ENCODE measurements at regions not wholly inside any gene's neighbourhood (a gene's known extent, or its start where the extent isn't known, plus 50 kb on each side); places are given as distances from the start of the nearest gene placed in this dataset.
"Not testable (repeated sequence)": the region's sequence is repeated elsewhere in the genome, so short reads cannot be mapped to it uniquely, and the experiment has no call there.

DNA sequence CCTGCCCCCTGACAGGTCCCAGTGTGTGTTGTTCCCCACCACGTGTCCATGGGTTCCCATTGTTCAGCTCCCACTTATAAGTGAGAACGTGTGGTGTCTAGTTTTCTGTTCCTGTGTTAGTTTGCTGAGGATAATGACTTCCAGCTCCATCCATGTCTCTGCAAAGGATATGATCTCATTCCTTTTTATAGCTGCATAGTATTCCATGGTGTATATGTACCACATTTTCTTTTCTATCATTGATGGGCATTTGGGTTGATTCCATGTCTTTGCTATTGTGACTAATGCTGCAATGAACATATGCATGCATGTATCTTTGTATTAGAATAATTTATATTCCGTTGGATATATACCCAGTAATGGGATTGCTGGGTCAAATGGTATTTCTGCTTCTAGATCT lies 108.0 kb upstream of the KCNK1 start:
- not testable (repeated sequence) for H3K4me3 ChIP-seq (ENCODE audit: low read length)

DNA sequence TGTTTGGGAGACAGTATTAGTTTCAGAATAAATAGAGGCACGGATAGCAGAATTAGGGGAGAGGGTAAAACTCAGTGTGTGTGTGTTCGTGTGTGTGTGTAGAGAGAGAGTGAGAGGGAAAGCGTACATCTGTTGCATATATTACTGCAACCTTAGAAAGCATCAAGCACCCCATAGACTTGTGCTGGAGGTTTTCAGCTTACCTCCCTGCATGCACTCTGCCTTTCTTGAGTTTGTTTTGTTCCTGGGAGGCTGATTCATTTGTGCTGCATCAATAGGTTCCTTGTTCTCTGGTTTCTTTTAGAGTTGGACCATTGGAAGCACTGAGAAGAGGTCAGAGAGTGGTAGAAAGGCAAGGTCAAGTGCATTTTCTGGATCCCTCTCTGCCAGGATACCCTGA lies 104.4 kb upstream of the KCNK1 start:
- DNase-seq (ENCODE audit: low read depth, low spot score), result no peak
- no peak overlapping the region for H3K4me3 ChIP-seq (ENCODE audit: low read length)

More for the DNA sequence above, 108.0 kb upstream of the KCNK1 start:
- DNase-seq (ENCODE audit: low read depth, low spot score), result not testable (repeated sequence)

DNA sequence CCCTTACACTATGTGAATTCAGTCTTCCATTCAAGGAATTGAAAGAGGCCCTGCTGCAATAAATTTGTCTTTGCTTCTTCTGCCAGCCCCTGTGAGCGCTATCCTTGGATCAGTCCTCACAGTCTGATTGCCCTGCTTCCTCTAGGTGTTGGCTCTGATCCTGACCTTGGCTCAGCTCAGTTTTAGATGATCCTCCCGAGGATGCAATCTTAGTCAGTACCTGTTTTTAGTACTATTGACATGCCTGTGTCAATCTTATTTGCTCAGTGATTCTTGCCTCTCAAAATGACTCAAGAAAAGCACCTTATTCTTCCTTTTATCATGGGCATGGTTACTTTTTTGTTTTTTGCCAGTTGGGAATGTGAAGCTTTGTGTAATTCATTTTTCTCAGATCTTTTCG lies 101.4 kb upstream of the KCNK1 start:
- no peak for DNase-seq (ENCODE audit: low read depth, low spot score)

DNA sequence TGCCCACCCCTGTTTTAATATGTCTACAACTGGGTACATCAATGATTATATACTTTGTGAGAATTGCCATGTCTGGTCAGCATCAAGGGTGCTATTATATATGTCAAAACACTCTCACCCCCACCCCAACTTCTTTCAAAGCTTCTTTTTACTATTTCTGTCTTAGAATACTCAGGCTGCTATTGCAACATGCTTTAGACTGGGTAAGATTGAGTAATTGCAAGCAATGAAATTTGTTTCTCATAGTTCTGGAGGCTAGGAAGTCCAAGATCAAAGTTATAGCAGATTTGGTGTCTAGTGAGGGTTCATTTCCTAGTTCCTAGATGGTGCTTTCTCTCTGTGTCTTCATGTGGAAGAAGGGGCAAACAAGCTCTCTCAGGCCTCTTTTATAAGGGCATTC lies 100.5 kb upstream of the KCNK1 start:
- H3K4me3 ChIP-seq (ENCODE audit: low read length), result no peak overlapping the region
- DNase-seq (ENCODE audit: low read depth, low spot score), result no peak

More for the DNA sequence above, 101.4 kb upstream of the KCNK1 start:
- no peak overlapping the region for H3K4me3 ChIP-seq (ENCODE audit: low read length)

DNA sequence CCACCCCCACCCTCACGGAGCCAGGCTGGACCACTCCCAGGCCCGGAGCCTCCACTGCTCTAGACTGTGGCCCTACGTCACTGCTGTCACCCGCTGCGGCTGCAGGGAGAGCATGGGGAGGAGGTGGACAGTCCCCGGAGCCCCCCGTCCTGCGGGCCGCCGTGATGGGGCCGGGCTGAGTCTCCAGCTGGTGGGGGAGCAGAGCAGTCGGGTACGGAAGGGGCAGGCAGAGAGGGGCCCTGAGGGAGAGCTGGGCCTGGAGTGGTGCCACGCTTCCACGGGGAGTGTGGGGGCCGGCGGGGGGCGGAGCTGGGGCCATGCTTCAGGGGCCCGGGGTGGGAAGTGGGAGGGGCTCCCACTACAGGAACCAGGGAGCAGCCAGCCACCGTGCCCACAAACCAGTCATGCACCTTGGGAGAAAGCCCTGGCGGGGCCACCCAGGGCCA lies 98.9 kb upstream of the KCNK1 start:
- DNase-seq (ENCODE audit: low read depth, low spot score), result no peak
- H3K4me3 ChIP-seq (ENCODE audit: low read length), result no peak overlapping the region

DNA sequence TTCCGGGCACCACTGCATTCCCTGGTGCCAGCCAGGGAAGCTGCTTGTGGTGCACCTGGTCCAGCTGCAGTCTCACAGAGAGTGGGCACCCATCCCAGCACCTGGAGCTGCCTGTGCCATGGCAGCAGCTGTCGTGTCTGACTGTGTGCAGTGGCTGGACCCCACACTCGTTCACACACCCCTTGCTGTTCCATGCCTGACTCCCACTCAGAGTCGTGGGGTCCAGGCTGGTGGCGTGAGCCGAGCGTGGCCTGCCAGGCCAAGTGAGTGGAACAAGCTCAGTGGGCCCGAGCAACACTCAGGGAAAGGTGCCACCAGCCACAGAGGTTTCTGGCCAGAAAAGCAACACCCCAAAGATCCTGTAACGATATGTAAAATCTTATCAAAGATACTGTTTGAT lies 97.2 kb upstream of the KCNK1 start:
- no peak overlapping the region for H3K4me3 ChIP-seq (ENCODE audit: low read length)
- no peak for DNase-seq (ENCODE audit: low read depth, low spot score)

DNA sequence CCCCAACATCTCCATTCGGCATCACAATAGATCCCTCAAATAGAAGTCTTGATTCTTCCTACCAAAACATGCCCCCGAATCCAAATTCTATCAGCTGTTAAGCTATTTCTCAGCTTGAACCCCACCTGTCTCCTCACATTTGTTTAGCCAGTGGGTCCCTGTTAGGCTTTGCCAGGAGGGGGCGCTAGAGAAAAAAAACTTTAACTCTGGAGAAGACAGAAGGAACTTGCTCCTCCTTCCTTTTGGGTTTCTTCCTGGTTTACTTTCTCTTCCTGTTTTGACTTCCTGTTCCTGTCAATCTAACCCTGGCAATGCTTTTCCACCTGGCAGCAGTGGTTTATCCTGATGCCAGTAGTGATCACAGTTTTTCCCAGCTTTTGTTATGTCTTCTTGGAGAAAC lies 95.6 kb upstream of the KCNK1 start:
- H3K4me3 ChIP-seq (ENCODE audit: low read length), result no peak overlapping the region
- DNase-seq (ENCODE audit: low read depth, low spot score), result peak; percentile 59

DNA sequence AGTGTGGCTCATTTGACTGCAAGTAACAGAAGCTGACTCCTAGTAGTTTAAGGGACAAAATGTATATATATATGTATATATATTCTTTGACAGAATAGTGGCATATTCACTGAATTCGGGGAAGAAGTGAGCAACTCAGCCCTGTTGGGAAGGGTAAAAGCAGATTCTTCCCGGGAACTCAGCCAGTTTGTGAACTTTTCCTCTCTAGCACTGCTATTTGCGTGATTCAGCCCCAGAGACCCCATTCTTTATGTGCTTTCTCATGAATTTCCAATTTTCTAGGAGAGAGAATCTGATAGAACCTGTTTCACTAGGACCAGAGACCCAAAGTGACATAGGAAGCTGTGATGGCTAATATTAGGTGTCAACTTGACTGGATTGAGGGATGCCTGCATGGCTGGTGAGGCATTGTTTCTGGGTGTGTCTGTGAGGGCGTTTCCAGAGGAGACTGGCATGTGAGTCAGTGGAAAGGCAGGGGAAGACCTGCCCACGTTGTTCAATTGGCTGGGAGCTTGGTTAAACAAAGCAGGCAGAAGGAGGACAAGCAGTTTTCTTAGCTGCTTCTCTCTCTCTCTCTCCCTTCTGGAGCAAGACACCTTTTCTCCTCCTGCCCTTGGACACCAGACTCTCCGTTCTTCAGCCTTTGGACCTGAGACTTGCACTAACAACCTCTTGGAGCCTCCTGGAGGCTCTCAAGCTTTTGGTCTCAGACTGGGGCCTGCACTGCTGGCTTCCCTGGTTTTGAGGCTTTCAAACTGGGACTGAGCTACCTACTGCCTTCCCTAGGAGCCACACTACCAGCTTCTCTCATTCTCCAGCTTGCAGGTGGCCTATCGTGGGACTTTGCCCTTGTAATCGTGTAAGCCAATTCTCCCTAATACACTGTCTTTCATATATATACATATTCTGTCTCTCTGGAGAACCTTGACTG lies 93.4 kb upstream of the KCNK1 start:
- DNase-seq (ENCODE audit: low read depth, low spot score), result no peak
- H3K4me3 ChIP-seq (ENCODE audit: low read length), result no peak overlapping the region

DNA sequence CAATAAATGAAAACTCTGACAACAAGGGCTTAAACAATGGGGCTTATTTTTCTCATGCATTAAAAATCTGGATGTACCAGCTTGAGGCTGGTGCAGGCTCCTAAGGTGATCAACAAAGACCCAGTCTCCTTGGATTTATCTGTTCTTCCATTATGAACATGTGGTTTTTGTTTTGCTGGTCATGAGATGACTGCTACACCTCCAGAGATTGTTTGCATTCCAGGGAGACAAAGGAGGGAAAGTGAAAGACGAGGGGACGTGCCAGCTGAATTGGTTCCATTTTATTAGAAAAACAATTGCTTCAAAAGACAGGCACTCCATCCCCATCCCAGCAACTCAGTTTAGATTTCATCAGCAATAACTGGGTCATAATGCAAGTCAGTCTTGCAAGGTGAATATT lies 90.9 kb upstream of the KCNK1 start:
- no peak for DNase-seq (ENCODE audit: low read depth, low spot score)
- no peak overlapping the region for H3K4me3 ChIP-seq (ENCODE audit: low read length)

DNA sequence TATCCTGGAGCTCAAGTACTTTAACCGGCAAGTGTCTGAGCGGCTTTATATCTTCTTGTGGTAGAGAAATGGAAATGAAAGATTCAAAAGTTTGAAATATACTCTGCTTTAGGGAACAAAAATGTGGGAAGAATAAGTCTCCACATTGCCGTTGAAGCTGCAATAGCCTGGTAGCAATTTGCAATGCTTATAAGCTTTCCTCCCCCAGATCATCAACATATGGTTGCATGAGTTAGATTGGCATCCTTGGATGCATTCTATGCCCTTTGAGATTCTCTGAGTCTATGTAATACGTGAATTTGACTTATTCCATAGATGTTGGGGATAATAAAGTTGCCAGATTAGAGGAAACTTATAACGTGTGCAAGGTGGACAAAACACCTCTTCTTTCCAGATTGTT lies 86.1 kb upstream of the KCNK1 start:
- DNase-seq (ENCODE audit: low read depth, low spot score), result no peak
- no peak overlapping the region for H3K4me3 ChIP-seq (ENCODE audit: low read length)

DNA sequence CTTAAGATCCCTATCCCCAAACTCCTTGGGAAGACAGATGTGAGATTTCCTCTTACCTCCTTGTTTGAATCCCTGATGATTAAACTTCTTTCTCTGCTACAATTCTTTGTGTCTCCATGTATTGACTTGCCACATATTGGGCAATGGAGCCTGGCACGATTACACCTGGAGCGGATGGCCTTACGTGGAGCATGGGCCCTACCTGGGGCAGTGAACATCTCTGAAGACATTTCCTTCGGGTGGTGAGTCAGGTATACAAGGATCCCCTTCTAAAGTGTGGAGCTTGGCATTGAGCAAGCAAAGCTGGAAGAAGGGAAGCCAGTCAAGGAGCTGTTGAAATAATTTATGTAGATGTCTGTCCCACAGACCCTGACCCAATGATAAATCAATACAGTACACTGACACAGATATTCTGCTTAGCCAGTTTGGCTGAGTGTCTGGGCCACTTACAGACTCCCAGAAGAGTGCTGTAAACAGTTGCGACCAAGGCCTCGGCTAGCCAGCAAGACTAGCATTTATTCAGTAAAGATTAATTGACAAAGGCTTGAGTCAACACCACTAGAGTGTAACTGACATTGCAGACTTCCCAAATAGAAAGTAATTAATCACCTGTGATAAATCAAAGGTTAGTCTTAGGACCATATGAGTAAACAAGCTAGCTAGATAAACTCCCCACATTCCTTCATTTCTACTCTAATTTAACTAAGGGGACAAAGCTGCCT lies 83.1 kb upstream of the KCNK1 start:
- H3K4me3 ChIP-seq (ENCODE audit: low read length), result no peak overlapping the region
- no peak for DNase-seq (ENCODE audit: low read depth, low spot score)

DNA sequence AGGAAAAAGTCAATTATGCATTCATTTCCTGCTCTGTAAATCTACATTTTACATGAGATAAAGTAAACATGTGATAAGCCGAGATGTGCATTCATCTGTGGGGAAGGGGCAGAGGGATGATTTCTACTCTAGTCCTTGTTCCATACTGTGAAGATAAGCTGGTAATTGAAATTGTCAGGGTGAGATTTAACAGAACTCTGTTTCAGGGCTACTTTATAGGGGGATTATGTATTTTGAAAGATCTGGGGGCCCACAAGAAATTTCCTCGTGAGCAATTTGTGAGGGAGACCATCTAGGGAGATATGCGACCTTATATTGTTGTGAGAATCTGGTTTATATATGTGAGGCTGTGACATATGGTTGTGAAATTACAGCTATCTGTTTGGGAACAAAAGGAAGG lies 73.1 kb upstream of the KCNK1 start:
- H3K4me3 ChIP-seq (ENCODE audit: low read length), result no peak overlapping the region
- DNase-seq (ENCODE audit: low read depth, low spot score), result no peak

DNA sequence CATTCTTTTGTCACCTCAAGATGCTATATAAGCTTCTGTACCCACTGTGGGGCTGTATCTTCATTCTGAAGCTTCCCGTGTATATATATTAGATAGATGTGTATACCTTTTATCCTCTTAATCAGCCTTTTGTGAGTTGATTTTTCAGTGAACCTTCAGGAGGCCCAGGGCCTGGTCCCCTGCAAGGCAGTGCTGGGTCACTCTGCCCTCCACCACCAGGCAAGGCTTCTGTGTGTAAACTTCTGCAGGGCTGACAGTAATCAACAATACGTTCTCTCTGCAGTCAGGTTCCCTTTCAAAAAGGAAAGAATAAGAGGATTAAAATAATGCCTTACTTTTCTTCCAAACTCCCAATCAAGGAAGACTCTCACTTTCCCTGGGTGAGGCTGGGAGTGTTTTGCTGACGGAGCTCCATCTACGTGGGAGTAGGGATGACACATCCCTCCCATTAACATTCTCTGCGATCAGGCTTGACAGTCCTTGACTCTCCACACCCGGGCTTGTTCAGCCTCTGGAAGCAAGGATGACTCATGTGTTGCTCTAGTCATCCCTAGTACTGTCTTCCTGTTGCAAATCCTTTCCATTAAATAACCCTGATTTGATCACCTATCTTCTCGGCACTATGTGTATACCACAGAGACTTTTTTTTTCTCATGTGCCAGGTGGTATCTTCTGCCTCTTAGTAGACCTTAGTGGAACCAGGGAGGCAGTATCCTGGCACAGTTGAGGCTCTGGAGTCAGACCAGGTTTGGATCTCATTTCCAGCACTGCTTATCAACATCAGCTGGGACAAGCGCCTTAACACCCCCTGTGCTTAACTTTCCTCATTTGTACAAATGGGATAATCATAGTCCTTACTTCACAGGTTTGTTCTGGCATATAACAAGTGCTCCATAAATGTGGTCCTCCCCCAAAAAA lies 70.3 kb upstream of the KCNK1 start:
- H3K4me3 ChIP-seq (ENCODE audit: low read length), result no peak overlapping the region
- no peak for DNase-seq (ENCODE audit: low read depth, low spot score)

DNA sequence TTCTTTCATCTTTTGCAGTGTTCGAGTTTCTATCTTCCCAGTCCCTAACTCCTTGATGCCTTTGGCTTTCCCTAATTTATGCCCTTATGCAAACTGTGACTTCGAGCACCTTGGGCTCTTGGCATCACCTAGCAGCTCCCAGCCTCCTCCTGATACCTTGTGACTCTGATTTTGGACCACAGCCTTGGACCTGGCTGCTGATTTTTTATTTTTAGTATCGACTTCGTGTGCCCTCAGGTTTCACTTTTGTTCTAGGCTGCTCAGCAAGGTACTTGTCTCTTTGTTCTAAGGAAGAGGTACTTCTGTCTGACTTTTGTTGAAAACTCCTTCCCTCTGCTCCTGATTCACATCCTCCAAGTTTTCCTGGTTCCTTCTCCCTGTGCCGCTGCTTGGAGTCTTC lies 69.6 kb upstream of the KCNK1 start:
- no peak for DNase-seq (ENCODE audit: low read depth, low spot score)
- no peak overlapping the region for H3K4me3 ChIP-seq (ENCODE audit: low read length)

DNA sequence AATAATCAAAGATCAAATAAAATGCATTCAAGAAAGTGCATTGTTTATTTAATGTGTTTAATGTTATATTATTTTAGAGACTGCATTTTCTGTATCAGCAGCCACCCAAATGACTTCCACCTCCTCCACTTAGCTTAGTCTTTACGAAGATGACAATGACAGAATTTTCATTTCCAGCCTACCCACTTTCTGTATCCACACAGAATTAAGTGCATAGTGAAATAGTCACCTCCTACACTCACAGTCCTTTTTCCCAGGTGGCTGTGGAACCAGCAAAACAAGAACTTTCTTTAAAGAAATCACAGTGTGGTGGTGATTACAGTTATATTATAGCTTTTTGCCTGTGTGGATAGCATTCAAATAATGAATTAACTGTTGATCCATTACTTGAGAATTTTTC lies 66.2 kb upstream of the KCNK1 start:
- H3K4me3 ChIP-seq (ENCODE audit: low read length), result no peak overlapping the region
- DNase-seq (ENCODE audit: low read depth, low spot score), result no peak

DNA sequence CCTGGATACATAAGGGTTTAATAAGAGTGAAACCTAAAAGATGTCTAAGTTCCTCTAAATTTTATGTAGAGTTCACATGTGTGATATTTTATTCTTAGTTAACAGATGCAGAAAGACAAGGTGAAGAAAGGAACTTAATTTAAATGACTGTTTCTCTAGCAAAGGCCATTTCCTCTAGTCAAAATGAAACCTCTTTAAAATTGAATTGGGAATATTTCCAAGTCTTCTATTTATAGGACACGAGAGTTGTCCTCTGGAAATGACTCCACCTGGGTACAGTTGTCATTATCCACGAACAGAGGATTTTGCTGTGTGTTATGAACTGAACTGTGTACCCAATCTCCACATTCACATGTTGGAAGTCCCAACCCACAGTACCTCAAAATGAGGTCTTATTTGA lies 64.5 kb upstream of the KCNK1 start:
- DNase-seq (ENCODE audit: low read depth, low spot score), result no peak
- H3K4me3 ChIP-seq (ENCODE audit: low read length), result no peak overlapping the region

DNA sequence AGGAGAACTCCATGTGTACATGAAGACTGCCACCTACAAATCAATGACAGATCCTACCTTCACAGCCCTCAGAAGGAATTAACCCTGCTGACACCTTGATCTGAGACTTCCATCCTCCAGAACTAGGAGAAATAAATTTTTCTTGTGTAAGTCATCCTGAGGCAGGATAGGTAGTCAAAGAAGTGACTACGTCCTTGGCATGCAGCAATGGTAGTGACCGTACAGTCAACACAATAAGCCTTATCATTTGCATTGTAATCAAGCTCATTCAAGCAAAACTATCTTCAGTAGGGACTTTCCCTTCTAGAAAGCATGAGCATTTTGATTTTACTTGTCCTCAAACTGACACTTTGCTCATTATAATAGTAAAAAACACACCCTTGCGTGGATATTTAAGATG lies 64.0 kb upstream of the KCNK1 start:
- H3K4me3 ChIP-seq (ENCODE audit: low read length), result no peak overlapping the region
- DNase-seq (ENCODE audit: low read depth, low spot score), result no peak

DNA sequence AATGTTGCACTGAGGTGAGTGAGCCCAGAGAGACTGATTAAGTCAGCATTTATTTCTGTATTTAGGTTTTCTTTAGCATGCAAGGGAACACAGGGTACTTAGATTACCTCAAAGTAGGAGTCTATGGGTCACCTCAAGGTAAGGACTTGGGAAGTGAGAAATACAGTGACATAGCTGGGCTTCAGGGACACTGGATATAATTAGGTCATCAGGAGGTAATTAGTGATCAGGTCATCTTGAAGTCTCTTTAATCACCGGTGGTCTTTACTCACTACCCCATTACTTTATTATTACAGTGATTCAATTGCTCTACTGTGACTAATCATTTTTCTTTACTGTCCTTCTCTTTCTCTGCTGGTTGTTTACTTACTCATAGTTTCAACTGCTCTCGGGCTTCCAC lies 59.9 kb upstream of the KCNK1 start:
- no peak overlapping the region for H3K4me3 ChIP-seq (ENCODE audit: low read length)
- no peak for DNase-seq (ENCODE audit: low read depth, low spot score)

DNA sequence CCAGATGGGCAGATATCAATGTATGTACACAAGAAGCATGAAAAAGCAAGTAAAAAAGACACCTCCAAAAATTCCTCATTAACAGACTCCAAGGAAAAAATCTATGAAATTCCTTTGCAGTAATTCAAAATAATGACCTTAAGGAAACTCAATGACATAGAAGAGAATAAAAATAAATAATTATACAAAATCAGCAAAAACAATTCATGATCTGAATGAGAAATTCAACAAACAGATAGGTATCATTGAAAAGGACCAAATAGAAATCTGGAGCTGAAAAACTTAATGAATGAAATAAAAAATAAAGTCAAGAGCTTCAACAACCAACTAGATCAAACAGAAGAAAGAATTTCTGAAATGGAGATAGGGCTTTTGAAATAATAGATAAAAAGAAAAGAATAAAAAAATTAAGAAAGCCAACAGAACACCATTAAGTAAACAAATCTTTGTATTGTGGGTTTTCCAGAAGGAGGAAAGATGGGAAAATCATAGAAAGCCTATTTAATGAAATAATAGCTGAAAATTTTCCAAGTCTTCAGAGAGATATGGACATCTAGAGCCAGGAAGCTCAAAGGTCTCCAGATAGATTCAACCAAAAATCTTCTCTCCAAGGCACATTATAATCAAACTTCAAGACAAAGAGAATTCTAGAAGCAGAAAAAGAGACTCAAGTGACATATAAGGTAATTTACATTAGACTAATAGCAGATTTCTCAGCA lies 52.0 kb upstream of the KCNK1 start:
- H3K4me3 ChIP-seq (ENCODE audit: low read length), result no peak overlapping the region
- no peak for DNase-seq (ENCODE audit: low read depth, low spot score)

All from Jurkat, Clone E6-1 (cell line).